Brain microvascular endothelial cell (primary cell): ENCODE measurements at regions not wholly inside any gene's neighbourhood (a gene's known extent, or its start where the extent isn't known, plus 50 kb on each side); places are given as distances from the start of the nearest gene placed in this dataset.

Experiments used
- DNase-seq: peaks from one replicate; pipeline ENCODE4 v3.0.0-alpha.2; 2020
- H3K27ac ChIP-seq: fragments of 250-450 bp; sonication (Bioruptor Pico); 2 replicates; pipeline ENCODE4 v1.5.1; 2020; ENCODE audit warnings: mild to moderate bottlenecking, moderate library complexity
- H3K27me3 ChIP-seq: fragments of 250-450 bp; sonication (Bioruptor Pico); replicated peaks from 2 replicates; pipeline ENCODE4 v1.5.1; 2020; ENCODE audit warnings: mild to moderate bottlenecking
- H3K36me3 ChIP-seq: fragments of 250-450 bp; sonication (Bioruptor Pico); replicated peaks from 2 replicates; pipeline ENCODE4 v1.5.1; 2020; ENCODE audit warnings: mild to moderate bottlenecking
- H3K4me3 ChIP-seq: 2 replicates; pipeline ENCODE4 v1.5.1; 2011; ENCODE audit warnings: low read depth, mild to moderate bottlenecking, control low read depth, low read length, moderate library complexity
- CTCF ChIP-seq: IDR thresholded peaks from 2 replicates; pipeline ENCODE4 v1.5.1; 2011; ENCODE audit warnings: low read depth, mild to moderate bottlenecking, moderate library complexity, low read length, control low read depth, inconsistent platforms; ENCODE audit errors: missing control alignments
- in situ Hi-C: cut with HindIII; loops from 2 replicates; pipeline ENCODE4 v1.10.0; 2017; ENCODE audit warnings: low sequenced_read_pairs, low pct_ligation_motif_present

- Histone ChIP-seq H3K27me3 (no peaks in the 10 kb centered on the region), H3K36me3 (no peaks in the 10 kb centered on the region), H3K27ac (no peak overlapping the region), H3K4me3 (no peak overlapping the region)
- in situ Hi-C loops = no loop called here
- no peak for DNase-seq
- no peak for TF ChIP-seq CTCF
Measured at GRCh38 chr3:3902161-3902560, 102.9 kb downstream of the LRRN1 start.

DNA sequence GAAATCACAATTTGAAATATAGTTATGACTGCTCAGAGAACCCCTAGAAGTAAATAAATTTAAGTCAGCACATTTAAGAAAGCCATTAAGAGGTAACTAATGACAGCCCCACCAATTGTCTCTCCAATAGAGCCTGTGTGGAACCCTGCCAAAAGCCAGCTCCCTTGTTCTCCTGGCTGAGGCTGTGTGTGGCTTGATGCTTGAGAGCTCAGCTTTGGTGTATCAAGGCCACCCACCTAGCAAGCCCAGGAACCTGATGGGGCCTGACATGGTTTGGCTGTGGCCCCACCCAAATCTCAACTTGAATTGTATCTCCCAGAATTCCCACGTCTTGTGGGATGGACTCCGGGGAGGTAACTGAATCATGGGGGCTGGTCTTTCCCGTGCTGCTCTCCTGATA, 106.9 kb downstream of the LRRN1 start:
- in situ Hi-C loops = no loop called here
- TF ChIP-seq CTCF = no peak
- Histone ChIP-seq H3K4me3 (no peak overlapping the region), H3K36me3 (no peaks in the 10 kb centered on the region), H3K27me3 (no peaks in the 10 kb centered on the region), H3K27ac (no peak overlapping the region)
- DNase-seq = no peak

- no peak overlapping the region for H3K27ac ChIP-seq
- no peaks in the 10 kb centered on the region for H3K27me3 ChIP-seq
- no peak for TF ChIP-seq CTCF
- H3K36me3 ChIP-seq = no peaks in the 10 kb centered on the region
- in situ Hi-C loops = no loop called here
- no peak overlapping the region for H3K4me3 ChIP-seq
- DNase-seq = no peak
Measured at GRCh38 chr3:3907023-3907422, 107.8 kb downstream of the LRRN1 start.

DNA sequence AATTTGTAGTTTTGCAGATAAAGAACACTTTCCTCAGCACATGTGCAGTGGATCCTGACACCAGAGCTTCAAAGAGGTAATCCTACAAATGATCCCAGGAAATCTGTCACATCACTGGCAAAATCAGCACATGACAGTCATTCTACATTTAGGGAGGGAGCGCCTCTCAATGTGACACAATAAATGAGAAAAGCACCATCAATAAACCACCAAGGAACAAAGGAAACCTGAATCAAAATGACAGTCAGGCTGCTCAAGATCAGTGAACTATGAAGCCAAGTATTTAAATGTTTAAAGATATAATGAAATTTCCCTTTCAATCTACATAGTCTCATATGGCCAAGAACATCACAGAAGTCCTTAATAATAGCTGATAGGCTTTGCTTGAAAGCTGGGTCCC, 119.5 kb downstream of the LRRN1 start:
- in situ Hi-C loops = no loop called here
- Histone ChIP-seq H3K4me3 (no peak overlapping the region), H3K27ac (no peak overlapping the region), H3K36me3 (no peaks in the 10 kb centered on the region), H3K27me3 (no peaks in the 10 kb centered on the region)
- no peak for TF ChIP-seq CTCF
- DNase-seq = no peak

- no peak for DNase-seq
- TF ChIP-seq CTCF = no peak
- no peaks in the 10 kb centered on the region for H3K36me3 ChIP-seq
- in situ Hi-C loops = no loop called here
- H3K27me3 ChIP-seq = no peaks in the 10 kb centered on the region
- H3K27ac ChIP-seq = no peak overlapping the region
- H3K4me3 ChIP-seq = no peak overlapping the region
Measured at GRCh38 chr3:3919316-3919715, 120.1 kb downstream of the LRRN1 start.

- Histone ChIP-seq H3K36me3 (no peaks in the 10 kb centered on the region), H3K27me3 (no peaks in the 10 kb centered on the region), H3K4me3 (no peak overlapping the region), H3K27ac (no peak overlapping the region)
- no peak for DNase-seq
- in situ Hi-C loops = no loop called here
- TF ChIP-seq CTCF = no peak
Measured at GRCh38 chr3:3923619-3924018, 124.4 kb downstream of the LRRN1 start.
